HG02678 (cell line): ENCODE measurements at regions not wholly inside any gene's neighbourhood (a gene's known extent, or its start where the extent isn't known, plus 50 kb on each side); places are given as distances from the start of the nearest gene placed in this dataset.

Experiments used
- ATAC-seq: cut with Tn5 transposase; IDR thresholded peaks from one replicate; pipeline ENCODE4 v1.9.1; 2021; ENCODE audit warnings: mild to moderate bottlenecking, moderate library complexity; ENCODE audit not compliant: unreplicated experiment

DNA sequence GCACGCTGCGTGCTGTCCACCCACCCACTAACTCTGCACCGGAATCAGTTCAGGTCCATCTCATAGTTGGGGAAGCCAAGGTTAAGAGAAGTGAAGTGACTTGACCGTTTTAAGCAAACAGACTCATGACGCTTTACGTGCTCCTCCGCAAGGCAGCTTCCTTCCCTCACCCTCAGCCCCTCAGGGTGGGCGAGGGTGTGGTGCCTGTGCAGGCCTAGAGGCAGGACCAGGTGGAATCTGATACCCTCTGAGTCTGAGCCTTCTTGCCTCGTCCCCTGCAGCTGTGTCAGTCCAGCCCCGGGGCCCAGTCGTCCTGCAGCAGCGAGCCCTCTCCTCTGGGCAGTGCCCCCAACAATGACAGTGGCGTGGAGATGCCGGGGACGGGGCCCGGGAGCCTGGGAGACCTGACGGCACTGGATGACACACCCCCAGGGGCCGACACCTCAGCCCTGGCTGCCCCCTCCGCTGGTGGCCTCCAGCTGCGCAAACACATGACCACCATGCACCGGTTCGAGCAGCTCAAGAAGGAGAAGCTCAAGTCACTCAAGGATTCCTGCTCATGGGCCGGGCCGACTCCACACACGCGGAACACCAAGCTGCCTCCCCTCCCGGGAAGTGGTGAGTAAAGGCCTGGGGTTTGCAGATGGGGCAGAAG, 250.5 kb downstream of the GLI2 start:
- no peak for ATAC-seq

DNA sequence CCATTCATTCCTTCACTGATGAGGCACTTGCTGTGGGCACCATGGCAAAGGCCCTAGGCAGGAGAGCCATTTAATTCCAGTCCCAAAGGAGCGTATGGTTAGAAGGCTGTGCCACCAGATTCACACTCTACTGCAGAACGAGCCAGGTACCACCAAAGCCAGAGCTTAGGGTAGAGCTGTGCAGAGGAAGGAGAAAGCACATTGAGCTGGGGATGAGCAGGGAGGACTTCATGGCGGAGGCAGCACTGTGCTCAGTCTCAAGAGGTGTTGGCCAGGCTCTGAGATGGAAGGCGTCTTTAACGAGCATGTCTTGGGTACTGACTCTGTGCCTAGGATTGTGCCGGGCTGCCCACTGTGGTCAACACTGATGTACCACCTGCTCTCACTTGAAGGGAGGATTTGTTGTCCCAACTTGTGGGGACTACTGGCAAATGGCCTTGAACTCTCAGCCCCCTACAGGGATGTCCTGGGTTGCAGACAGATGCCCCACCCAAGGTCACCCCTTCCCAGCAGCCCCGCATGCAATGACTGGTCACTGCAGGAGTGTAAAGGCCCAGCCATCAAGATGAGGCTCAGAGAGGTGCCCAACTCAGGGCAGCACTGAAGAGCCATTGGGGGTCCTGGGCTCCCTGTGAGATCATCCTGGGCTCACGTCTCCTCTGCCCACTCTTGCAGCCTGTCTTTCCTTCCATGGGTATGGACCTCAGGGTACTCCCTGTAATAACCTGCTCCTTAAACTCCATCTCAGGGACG, 251.4 kb downstream of the GLI2 start:
- no peak for ATAC-seq

DNA sequence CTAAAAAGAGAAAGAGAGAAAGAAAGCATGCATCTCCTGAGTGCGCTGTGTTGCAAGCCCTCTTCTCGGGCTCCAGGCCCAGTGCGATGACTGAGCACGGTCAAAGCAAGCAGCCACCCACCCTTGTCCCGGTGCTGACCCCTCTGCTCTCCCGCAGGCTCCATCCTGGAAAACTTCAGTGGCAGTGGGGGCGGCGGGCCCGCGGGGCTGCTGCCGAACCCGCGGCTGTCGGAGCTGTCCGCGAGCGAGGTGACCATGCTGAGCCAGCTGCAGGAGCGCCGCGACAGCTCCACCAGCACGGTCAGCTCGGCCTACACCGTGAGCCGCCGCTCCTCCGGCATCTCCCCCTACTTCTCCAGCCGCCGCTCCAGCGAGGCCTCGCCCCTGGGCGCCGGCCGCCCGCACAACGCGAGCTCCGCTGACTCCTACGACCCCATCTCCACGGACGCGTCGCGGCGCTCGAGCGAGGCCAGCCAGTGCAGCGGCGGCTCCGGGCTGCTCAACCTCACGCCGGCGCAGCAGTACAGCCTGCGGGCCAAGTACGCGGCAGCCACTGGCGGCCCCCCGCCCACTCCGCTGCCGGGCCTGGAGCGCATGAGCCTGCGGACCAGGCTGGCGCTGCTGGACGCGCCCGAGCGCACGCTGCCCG, 252.5 kb downstream of the GLI2 start:
- ATAC-seq = no peak

- ATAC-seq = no peak
These were observed 253.2 kb downstream of the GLI2 start for GRCh38 chr2:120988700-120989511.

DNA sequence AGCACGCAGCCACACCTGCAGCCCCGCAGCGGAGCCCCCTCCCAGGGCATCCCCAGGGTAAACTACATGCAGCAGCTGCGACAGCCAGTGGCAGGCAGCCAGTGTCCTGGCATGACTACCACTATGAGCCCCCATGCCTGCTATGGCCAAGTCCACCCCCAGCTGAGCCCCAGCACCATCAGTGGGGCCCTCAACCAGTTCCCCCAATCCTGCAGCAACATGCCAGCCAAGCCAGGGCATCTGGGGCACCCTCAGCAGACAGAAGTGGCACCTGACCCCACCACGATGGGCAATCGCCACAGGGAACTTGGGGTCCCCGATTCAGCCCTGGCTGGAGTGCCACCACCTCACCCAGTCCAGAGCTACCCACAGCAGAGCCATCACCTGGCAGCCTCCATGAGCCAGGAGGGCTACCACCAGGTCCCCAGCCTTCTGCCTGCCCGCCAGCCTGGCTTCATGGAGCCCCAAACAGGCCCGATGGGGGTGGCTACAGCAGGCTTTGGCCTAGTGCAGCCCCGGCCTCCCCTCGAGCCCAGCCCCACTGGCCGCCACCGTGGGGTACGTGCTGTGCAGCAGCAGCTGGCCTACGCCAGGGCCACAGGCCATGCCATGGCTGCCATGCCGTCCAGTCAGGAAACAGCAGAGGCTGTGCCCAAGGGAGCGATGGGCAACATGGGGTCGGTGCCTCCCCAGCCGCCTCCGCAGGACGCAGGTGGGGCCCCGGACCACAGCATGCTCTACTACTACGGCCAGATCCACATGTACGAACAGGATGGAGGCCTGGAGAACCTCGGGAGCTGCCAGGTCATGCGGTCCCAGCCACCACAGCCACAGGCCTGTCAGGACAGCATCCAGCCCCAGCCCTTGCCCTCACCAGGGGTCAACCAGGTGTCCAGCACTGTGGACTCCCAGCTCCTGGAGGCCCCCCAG, 254.1 kb downstream of the GLI2 start:
- ATAC-seq = no peak

DNA sequence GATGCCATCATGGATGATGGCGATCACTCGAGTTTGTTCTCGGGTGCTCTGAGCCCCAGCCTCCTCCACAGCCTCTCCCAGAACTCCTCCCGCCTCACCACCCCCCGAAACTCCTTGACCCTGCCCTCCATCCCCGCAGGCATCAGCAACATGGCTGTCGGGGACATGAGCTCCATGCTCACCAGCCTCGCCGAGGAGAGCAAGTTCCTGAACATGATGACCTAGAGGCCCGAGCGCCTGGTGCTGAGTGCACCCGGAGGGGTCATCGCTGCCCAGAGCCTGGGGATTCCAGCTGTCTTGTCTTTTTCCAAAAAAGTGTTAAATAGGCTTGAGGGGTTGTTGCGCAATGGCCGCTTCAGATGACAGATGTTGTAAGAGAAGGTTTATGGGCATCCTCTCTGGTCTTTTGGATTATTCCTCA, 254.8 kb downstream of the GLI2 start:
- ATAC-seq = no peak

- no peak for ATAC-seq
These were observed 255.8 kb downstream of the GLI2 start for GRCh38 chr2:120991441-120991840.

DNA sequence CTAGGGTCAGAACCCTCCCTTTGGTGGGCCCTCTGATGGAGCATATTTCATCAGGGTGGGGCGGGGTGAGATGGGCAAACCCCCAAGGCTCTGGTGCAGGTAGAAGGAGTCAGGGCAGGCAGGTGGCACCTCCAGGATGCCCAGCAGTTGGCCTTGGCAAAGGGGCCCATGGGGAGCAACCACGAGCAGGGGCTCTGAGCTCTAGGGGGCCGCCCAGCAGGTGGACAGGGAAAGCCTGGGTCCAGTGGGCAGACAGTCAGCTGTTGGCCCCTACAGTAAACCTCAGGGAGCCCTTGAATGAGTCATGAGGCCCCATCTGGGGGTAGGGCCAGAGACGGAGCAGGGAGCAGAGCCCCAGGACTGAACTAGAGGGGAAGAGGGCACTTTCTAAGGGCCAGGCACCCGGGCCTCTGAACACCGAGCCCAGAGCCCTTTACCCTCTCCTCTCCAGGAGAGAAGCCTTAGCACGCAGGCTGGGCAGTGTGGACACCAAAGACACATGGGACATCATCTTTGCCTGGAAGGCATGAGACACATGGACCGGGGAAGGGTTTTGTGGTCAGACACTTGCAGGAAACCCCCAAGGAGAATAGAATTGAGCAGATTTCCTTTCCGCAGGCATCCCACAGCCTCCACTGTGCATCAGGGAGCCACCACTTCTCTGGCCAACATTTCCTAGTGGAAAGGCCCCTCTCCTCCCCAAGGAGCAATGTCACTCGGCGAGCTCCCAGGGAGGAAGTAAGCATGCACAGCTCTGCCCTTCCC, 257.3 kb downstream of the GLI2 start:
- ATAC-seq = no peak

DNA sequence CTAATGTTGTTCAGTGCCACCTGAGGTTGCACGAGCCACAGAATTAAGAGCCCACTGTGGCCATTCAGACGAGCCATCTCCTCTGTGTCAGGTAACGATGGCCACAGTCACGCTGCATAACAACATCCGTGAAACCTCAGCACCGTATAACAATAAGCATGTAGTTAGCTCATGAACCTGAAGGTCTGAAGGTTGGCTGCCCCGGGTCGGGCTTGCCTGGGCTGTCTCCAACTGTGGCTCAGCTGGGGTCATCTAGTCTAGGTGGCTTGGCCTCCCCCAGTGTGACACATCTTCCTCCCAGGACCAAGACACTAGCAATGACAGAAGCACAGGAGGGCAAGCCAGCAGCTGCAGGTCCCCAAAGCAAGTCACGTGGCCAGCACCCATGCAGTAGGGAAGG, 258.0 kb downstream of the GLI2 start:
- no peak for ATAC-seq

DNA sequence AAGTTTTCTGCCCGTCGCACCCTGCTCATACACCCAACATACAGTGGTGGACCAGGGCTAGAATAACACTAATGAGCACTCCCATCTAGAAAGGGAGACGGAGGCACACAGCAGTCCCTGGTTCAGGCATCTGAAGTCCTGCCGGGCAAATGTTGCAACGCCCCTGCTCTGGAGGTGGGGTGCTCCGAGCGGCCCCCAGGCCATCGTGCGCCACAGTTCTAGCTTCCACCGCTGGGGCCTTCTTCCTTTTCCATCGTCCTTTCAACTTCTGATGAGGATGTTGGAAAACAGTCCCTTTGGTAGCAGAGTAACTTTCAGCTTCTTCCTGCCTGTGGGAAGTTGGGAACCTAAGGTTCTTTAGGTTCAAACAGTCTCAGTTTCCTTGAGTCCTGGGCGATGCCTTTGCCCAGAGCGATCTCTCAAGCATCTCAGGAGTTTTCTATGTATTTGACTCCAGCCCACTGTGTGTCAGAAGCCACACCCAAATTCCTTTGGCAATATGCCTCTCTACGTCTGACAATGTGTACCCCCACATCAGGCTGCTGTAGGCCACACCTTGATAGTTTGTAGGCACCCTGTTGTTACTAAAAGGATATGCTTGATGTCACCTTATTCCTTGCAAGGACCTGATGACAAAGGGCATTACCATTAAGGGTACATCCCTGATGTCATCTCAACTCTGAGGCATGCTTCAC, 258.8 kb downstream of the GLI2 start:
- ATAC-seq = no peak

DNA sequence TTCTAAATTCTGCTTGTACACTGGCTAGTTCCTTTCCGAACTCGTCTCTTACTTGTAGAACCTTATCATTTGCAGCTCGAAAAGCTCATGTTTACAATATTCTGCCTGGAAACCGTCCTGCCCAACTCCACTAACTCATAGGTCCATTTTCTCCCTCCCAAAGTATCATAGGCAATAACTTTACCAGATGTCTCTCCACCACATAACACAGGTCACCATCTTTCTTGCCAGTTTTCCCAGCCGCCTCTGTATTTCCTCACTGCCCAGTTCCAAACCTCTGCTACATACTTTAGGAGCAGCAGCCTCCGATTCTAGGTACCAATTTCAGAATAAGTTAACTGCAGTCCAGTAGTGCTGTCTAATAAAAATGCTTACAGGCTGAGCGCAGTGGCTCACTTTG, 259.5 kb downstream of the GLI2 start:
- no peak for ATAC-seq

- ATAC-seq = no peak
These were observed 260.1 kb downstream of the GLI2 start for GRCh38 chr2:120995656-120996190.

DNA sequence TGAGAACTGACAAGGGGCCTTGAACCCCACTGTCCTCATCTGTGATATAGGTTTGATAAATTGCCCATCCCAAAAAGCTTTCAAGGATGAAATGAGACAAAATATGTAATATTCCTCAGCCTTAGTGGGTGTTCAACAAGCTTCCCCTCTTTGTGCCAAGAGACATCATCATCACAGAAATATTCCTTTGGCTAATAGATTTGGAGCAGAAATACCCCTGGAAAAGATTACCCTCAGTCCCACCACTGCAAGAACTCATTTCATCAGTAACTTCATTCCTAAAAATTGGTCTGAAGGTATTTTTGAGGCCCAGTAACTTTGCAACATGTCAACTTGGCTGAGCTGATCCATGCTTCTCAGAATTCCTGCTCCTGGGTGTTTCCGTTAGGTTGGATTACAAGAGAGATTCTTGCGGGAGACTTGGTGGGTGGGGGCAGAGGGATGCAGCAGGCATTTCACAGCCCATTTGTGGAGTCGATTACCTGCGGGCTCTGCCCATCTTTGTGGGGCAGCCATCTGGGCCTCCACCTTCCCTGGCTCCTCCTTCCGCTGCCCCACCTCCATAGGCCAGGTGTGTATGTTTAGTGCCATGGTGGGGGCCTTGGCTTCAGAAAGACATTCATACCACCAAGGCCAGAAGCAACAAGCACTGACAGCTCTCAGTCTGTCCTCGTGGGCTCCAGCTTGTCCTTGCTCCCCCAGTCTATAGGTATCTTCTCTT, 263.9 kb downstream of the GLI2 start:
- ATAC-seq = no peak

DNA sequence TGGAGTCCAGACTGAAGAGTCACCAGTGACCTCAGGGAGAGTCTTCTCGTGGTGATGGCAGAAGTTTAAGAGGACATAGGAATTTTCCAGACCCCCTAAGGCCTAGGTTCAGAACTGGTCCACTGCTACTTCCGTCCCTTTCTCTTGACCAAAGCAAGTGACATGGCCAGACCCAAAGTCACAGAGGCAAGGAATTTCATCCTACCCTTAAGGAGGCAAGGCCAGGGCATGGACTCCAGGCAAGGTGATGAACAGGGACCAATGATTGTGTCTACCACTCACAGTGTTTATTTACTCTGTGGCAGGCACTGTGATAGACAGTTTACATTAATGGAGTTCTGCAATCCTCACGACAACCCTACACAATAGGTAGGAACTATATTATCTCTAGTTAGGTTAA, 265.1 kb downstream of the GLI2 start:
- ATAC-seq = no peak

- no peak for ATAC-seq
These were observed 266.0 kb downstream of the GLI2 start for GRCh38 chr2:121001641-121002040.

GRCh38 chr2:121002597-121002996, 266.9 kb downstream of the GLI2 start:
- ATAC-seq = no peak

DNA sequence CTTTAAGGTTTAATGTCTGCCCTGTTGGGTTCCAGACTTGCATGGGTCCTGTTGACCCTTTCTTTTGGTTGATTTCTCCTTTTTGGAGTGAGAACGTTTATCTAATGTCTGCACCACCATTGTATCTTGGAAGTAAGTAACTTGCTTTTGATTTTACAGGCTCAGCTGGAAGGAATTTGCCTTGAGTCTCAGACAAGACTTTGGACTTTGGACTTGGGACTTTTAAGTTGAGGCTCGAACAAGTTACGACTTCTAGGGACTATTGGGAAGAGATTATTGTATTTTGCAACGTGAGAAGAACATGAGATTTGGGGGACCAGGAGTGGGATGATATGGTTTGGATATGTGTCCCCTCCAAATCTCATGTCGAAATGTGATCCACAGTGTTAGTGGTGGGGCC, 267.7 kb downstream of the GLI2 start:
- no peak for ATAC-seq

GRCh38 chr2:121004359-121004758, 268.7 kb downstream of the GLI2 start:
- ATAC-seq = no peak
